ENCODE measurements at regions not wholly inside any gene's neighbourhood (a gene's known extent, or its start where the extent isn't known, plus 50 kb on each side); places are given as distances from the start of the nearest gene placed in this dataset.

GRCh38 chrX:121858867-121859647 is 811.6 kb downstream of the GLUD2 start:
- TF ChIP-seq ZBTB1 (tag by site-specific recombination; IDR thresholded peaks at IDR 0.05) (no peak), ZBTB11 (tag by site-specific recombination; conservative IDR thresholded peaks at IDR 0.05; ENCODE audit: low read depth) (no peak), CTCF (tag by site-specific recombination; IDR thresholded peaks at IDR 0.05) (no peak), ZNF274 (IDR thresholded peaks at IDR 0.05; ENCODE audit: low read length) (no peak), ZNF274 (tag by site-specific recombination; IDR thresholded peaks at IDR 0.05; ENCODE audit: borderline replicate concordance) (no peak), TRIM28 (IDR thresholded peaks at IDR 0.05; ENCODE audit: borderline replicate concordance, low read length) (no peak), ZNF157 (tag by site-specific recombination; IDR thresholded peaks at IDR 0.05) (no peak)
